Transverse colon (tissue), 4 donors: ENCODE measurements at regions not wholly inside any gene's neighbourhood (a gene's known extent, or its start where the extent isn't known, plus 50 kb on each side); places are given as distances from the start of the nearest gene placed in this dataset.

ENCODE experiments used
- CTCF ChIP-seq, 5 experiments: fragments of 200-600 bp in 3 of 5; fragments of 450-650 bp in 2 of 5; sonication (generic) in 3 of 5; IDR thresholded peaks; 1 replicate in 2 of 5; 2 replicates in 3 of 5; pipeline ENCODE4 v1.5.1; 2016 to 2017; ENCODE audit warnings: antibody characterized with exemption in 5 of 5, inconsistent platforms in 3 of 5, mild to moderate bottlenecking in 2 of 5, moderate library complexity in 1 of 5
- EP300 ChIP-seq: sonication (generic); formaldehyde crosslinking; IDR thresholded peaks from one replicate; pipeline ENCODE4 v1.6.1; 2017; ENCODE audit warnings: antibody characterized with exemption, low read depth
- POLR2A ChIP-seq: fragments of 450-650 bp; IDR thresholded peaks from one replicate; pipeline ENCODE4 v1.6.1; 2016; ENCODE audit warnings: antibody characterized with exemption, mild to moderate bottlenecking, moderate library complexity
- POLR2AphosphoS5 ChIP-seq, 3 donors: sonication (generic); formaldehyde crosslinking; IDR thresholded peaks; one replicate each; pipeline ENCODE4 v1.6.1; 2016; ENCODE audit warnings: antibody characterized with exemption in 3 of 3

- TF ChIP-seq POLR2A (no peak), CTCF (IDR thresholded peaks at IDR 0.05) (no peak), POLR2AphosphoS5 (IDR thresholded peaks at IDR 0.05) (no peak), EP300 (no peak)
Measured at GRCh38 chr18:79583984-79584401, 95.6 kb upstream of the CTDP1 start.
